IMR-90 (cell line): ENCODE measurements at regions not wholly inside any gene's neighbourhood (a gene's known extent, or its start where the extent isn't known, plus 50 kb on each side); places are given as distances from the start of the nearest gene placed in this dataset.

ENCODE experiments used
- ATAC-seq: fragments of 200-7000 bp; cut with Tn5 transposase; 2 replicates; pipeline ENCODE4 v1.9.1; 2020; ENCODE audit warnings: low read depth, mild to moderate bottlenecking, moderate library complexity
- BruUV-seq: library from RNA; stranded (reverse); fragments of 400-500 nt; replicated peaks from 2 replicates; lab custom pipeline; 2021; lab: Mats Ljungman, UMichigan
- CTCF ChIA-PET: fragments of 300-600 bp; formaldehyde crosslinking; extraction: SDS; loops from one replicate; lab custom pipeline; 2021; ENCODE audit warnings: antibody characterized with exemption; lab: Yijun Ruan, JAX
- POLR2A ChIA-PET: fragments of 300-600 bp; sonication (Branson Sonifier 250); formaldehyde crosslinking; loops from one replicate; lab custom pipeline; 2022; ENCODE audit warnings: antibody characterized with exemption; ENCODE audit not compliant: unreplicated experiment; lab: Charles Lee
- DNase-seq: peaks from one replicate; pipeline ENCODE4 v3.0.0; 2013
- H2AFZ ChIP-seq: replicated peaks from 2 replicates; pipeline ENCODE3; 2013; ENCODE audit warnings: low read length, mild to moderate bottlenecking; ENCODE audit not compliant: poor library complexity
- H2AK5ac ChIP-seq: 2 replicates; pipeline ENCODE4 v1.6.1; 2013; ENCODE audit warnings: low read depth, low read length, inconsistent platforms
- H2AK9ac ChIP-seq: replicated peaks from 2 replicates; pipeline ENCODE3; 2013; ENCODE audit warnings: mild to moderate bottlenecking, low read depth, low read length, moderate library complexity; ENCODE audit not compliant: poor library complexity
- H2BK120ac ChIP-seq: 2 replicates; pipeline ENCODE4 v1.6.1; 2013; ENCODE audit warnings: low read depth, low read length, inconsistent platforms
- H2BK15ac ChIP-seq: 3 replicates; pipeline ENCODE4 v1.6.1; 2013; ENCODE audit warnings: low read depth, low read length, inconsistent platforms
- H2BK20ac ChIP-seq: 2 replicates; pipeline ENCODE4 v1.6.1; 2013; ENCODE audit warnings: low read depth, mild to moderate bottlenecking, inconsistent platforms, low read length, moderate library complexity
- H2BK5ac ChIP-seq: 2 replicates; pipeline ENCODE4 v1.6.1; 2013; ENCODE audit warnings: mild to moderate bottlenecking, low read depth, low read length, inconsistent platforms; ENCODE audit not compliant: poor library complexity, severe bottlenecking
- H3K14ac ChIP-seq: replicated peaks from 2 replicates; pipeline ENCODE4 v1.6.1; 2013; ENCODE audit warnings: low read depth, low read length, inconsistent platforms
- H3K18ac ChIP-seq: 2 replicates; pipeline ENCODE4 v1.6.1; 2013; ENCODE audit warnings: low read depth, low read length, control low read depth
- H3K23ac ChIP-seq: 2 replicates; pipeline ENCODE4 v1.6.1; 2013; ENCODE audit warnings: low read depth, low read length, inconsistent platforms
- H3K27ac ChIP-seq: 2 replicates; pipeline ENCODE4 v1.5.1; 2013; ENCODE audit warnings: mild to moderate bottlenecking, control low read depth, low read length; ENCODE audit not compliant: insufficient read depth
- H3K27me3 ChIP-seq: 2 replicates; pipeline ENCODE4 v1.6.1; 2013; ENCODE audit warnings: low read length; ENCODE audit not compliant: control insufficient read depth, insufficient read depth
- H3K36me3 ChIP-seq: 2 replicates; pipeline ENCODE4 v1.6.1; 2013; ENCODE audit warnings: low read length, mixed read lengths; ENCODE audit not compliant: control insufficient read depth, insufficient read depth
- H3K4ac ChIP-seq: 2 replicates; pipeline ENCODE4 v1.6.1; 2013; ENCODE audit warnings: low read depth, low read length, inconsistent platforms
- H3K4me1 ChIP-seq: 2 replicates; pipeline ENCODE4 v1.6.1; 2013; ENCODE audit warnings: low read length, mixed read lengths; ENCODE audit not compliant: control insufficient read depth, insufficient read depth
- H3K4me2 ChIP-seq: 2 replicates; pipeline ENCODE4 v1.6.1; 2013; ENCODE audit warnings: low read depth, mild to moderate bottlenecking, control low read depth, low read length, moderate library complexity
- H3K4me3 ChIP-seq: 2 replicates; pipeline ENCODE4 v1.5.1; 2013; ENCODE audit warnings: low read depth, mild to moderate bottlenecking, control low read depth, low read length, moderate library complexity; ENCODE audit not compliant: insufficient read depth
- H3K56ac ChIP-seq: 2 replicates; pipeline ENCODE4 v1.6.1; 2013; ENCODE audit warnings: low read length, inconsistent platforms; ENCODE audit not compliant: insufficient read depth; ENCODE audit errors: extremely low read depth
- H3K79me1 ChIP-seq, 2 experiments: 2 replicates each; pipeline ENCODE4 v1.6.1; 2013; ENCODE audit warnings: low read length in 2 of 2, inconsistent platforms in 1 of 2, low read depth in 1 of 2
- H3K9ac ChIP-seq: 2 replicates; pipeline ENCODE4 v1.6.1; 2013; ENCODE audit warnings: low read depth, low read length, control low read depth
- H3K9me1 ChIP-seq: 2 replicates; pipeline ENCODE4 v1.6.1; 2013; ENCODE audit warnings: low read length, inconsistent platforms; ENCODE audit not compliant: insufficient read depth
- H3K9me3 ChIP-seq: 2 replicates; pipeline ENCODE4 v1.6.1; 2013; ENCODE audit warnings: low read length; ENCODE audit not compliant: control insufficient read depth, insufficient read depth
- H4K20me1 ChIP-seq: 2 replicates; pipeline ENCODE4 v1.6.1; 2013; ENCODE audit warnings: low read length, inconsistent platforms; ENCODE audit not compliant: insufficient read depth
- H4K5ac ChIP-seq: 2 replicates; pipeline ENCODE4 v1.6.1; 2013; ENCODE audit warnings: mild to moderate bottlenecking, low read depth, low read length, control low read depth
- H4K8ac ChIP-seq, 2 experiments: 2 replicates each; pipeline ENCODE4 v1.6.1; 2013; ENCODE audit warnings: low read depth in 2 of 2, low read length in 2 of 2, control low read depth in 1 of 2, inconsistent platforms in 1 of 2
- H4K91ac ChIP-seq: 2 replicates; pipeline ENCODE4 v1.6.1; 2013; ENCODE audit warnings: low read depth, low read length, inconsistent platforms; ENCODE audit not compliant: insufficient read depth
- MXI1 ChIP-seq: IDR thresholded peaks from 2 replicates; pipeline ENCODE4 v1.6.1; 2012; ENCODE audit warnings: low read depth, mild to moderate bottlenecking, low read length, moderate library complexity, borderline replicate concordance
- RAD21 ChIP-seq: IDR thresholded peaks from 2 replicates; pipeline ENCODE4 v1.6.1; 2012; ENCODE audit warnings: low read length, improper control_type of control experiment
- RCOR1 ChIP-seq: IDR thresholded peaks from 2 replicates; pipeline ENCODE4 v1.6.1; 2012; ENCODE audit warnings: mild to moderate bottlenecking, low read length, improper control_type of control experiment; ENCODE audit not compliant: insufficient replicate concordance
- SMC3 ChIP-seq: fragments of 150-350 bp; IDR thresholded peaks from 2 replicates; pipeline ENCODE4 v1.6.1; 2016; ENCODE audit warnings: low read depth, mild to moderate bottlenecking, antibody characterized with exemption, low read length, moderate library complexity
- WGBS, 2 experiments: methylation state at CpG; one replicate each; pipeline versions ENCODE4 v1.1.5 to v1.1.7; 2013; ENCODE audit warnings: missing lambda C conversion rate in 2 of 2; ENCODE audit not compliant: insufficient read length in 1 of 2; ENCODE audit errors: extremely low coverage in 2 of 2; 5-methylcytosine and 5-hydroxymethylcytosine counted together
- dilution Hi-C: fragments of 300-500 bp; cut with HindIII; formaldehyde crosslinking; loops from one replicate; pipeline ENCODE4 v1.14.3; 2018; ENCODE audit warnings: low sequenced_read_pairs; ENCODE audit not compliant: unreplicated experiment
- in situ Hi-C: fragments of 300-500 bp; cut with MboI; formaldehyde crosslinking; loops from 3 replicates; pipeline ENCODE4 v1.14.3; 2019; ENCODE audit warnings: low sequenced_read_pairs, inconsistent platforms, mixed read lengths
- intact Hi-C: fragments of 100-400 bp; cut with micrococcal nuclease; formaldehyde crosslinking; loops from 2 replicates; pipeline ENCODE4 v1.10.0; 2022

DNA sequence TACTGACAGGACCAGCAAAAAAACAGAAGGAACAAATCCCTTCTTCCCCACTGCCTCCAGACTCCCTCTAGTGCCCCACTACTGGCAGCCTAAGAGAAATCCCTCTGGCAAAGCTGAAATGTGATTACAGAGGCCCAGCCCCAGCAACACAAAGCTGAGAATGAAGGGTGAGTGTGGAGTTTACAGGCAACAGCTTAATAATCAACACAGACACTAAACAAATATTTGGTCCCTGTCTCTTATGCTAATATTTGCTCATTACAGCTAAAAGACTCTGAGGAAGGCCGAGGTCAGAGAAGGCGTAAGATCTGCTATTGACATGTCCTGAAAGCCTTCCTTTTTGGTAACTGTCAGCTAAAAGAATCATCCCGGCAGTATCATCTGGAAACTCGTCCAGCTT is 308.5 kb upstream of the RASGRP1 start:
- Histone ChIP-seq H3K14ac (0 out of 2 replicates have a peak overlapping the region, but pooled peaks have one; percentile 16), H3K9ac (no peak overlapping the region), H3K27ac (no peak overlapping the region), H3K9me1 (peaks cover 16% of the 10 kb centered on the region), H2BK20ac (peak overlapping the region; percentile 67; the same call in 1 of the 2 replicates), H4K5ac (no peak overlapping the region), H3K36me3 (no peaks in the 10 kb centered on the region), H3K56ac (no peak overlapping the region), H3K4me1 (peaks cover 16% of the 10 kb centered on the region), H2BK120ac (peak overlapping the region; percentile 52), H4K8ac (peak overlapping the region in 1 of 2 experiments; percentile 38; a peak in 1 of 4 replicates), H3K18ac (no peak overlapping the region), H3K23ac (no peak overlapping the region), H2AFZ (no peak overlapping the region), H2AK9ac (no peak overlapping the region), H4K20me1 (no peaks in the 10 kb centered on the region), H4K91ac (peak overlapping the region; percentile 66), H3K9me3 (no peaks in the 10 kb centered on the region), H3K4me2 (no peak overlapping the region), H3K79me1 (no peaks in the 10 kb centered on the region), H2AK5ac (peak overlapping the region; percentile 21; the same call in 1 of the 2 replicates), H3K27me3 (no peaks in the 10 kb centered on the region), H3K4ac (0 out of 2 replicates have a peak overlapping the region, but pooled peaks have one; percentile 9), H2BK5ac (no peak overlapping the region), H2BK15ac (peak overlapping the region; percentile 66; the same call in 2 of the 3 replicates), H3K4me3 (no peak overlapping the region)
- dilution Hi-C loops = no loop called here
- TF ChIP-seq MXI1 (no peak), RCOR1 (no peak), SMC3 (no peak), RAD21 (no peak)
- no TSS peak for BruUV-seq
- 83% methylated on average over 3 of the region's 4 CpGs; no CpG with 5 or more reads in 1 of the 2 experiments for WGBS, 2 experiments
- ATAC-seq (no peak), DNase-seq (no peak)
- CTCF ChIA-PET = no interaction called here
- intact Hi-C loops = no loop called here
- in situ Hi-C loops = no loop called here
- POLR2A ChIA-PET = no interaction called here
